ENCODE measurements at regions not wholly inside any gene's neighbourhood (a gene's known extent, or its start where the extent isn't known, plus 50 kb on each side); places are given as distances from the start of the nearest gene placed in this dataset.

- DNase-seq: no peak
Measured at GRCh38 chr18:3360211-3360610, 89.8 kb upstream of the TGIF1 start.

- peak; percentile 75 for DNase-seq
Measured at GRCh38 chr18:3367491-3368091, 82.4 kb upstream of the TGIF1 start.

- DNase-seq: peak; percentile 80
Measured at GRCh38 chr18:3368193-3368592, 81.8 kb upstream of the TGIF1 start.

- DNase-seq: no peak
Measured at GRCh38 chr18:3379685-3380084, 70.3 kb upstream of the TGIF1 start.

- peak; percentile 45 for DNase-seq
Measured at GRCh38 chr18:3380384-3380961, 69.5 kb upstream of the TGIF1 start.

- peak; percentile 9 for DNase-seq
Measured at GRCh38 chr18:3383381-3383915, 66.5 kb upstream of the TGIF1 start.

- no peak for DNase-seq
Measured at GRCh38 chr18:3384664-3385563, 65.1 kb upstream of the TGIF1 start.

GRCh38 chr18:3388323-3388722, 61.6 kb upstream of the TGIF1 start:
- no peak for DNase-seq

- DNase-seq: no peak
Measured at GRCh38 chr18:3388980-3389379, 61.0 kb upstream of the TGIF1 start.

GRCh38 chr18:3389977-3390376, 60.0 kb upstream of the TGIF1 start:
- no peak for DNase-seq

GRCh38 chr18:3391704-3392466, 58.1 kb upstream of the TGIF1 start:
- DNase-seq: no peak

- no peak for DNase-seq
Measured at GRCh38 chr18:3392467-3392855, 57.5 kb upstream of the TGIF1 start.

- DNase-seq: no peak
Measured at GRCh38 chr18:3394648-3395047, 55.3 kb upstream of the TGIF1 start.

GRCh38 chr18:3395466-3395865, 54.5 kb upstream of the TGIF1 start:
- DNase-seq: no peak

- DNase-seq: no peak
Measured at GRCh38 chr18:3397031-3397750, 52.8 kb upstream of the TGIF1 start.

GRCh38 chr18:3397786-3398185, 52.2 kb upstream of the TGIF1 start:
- no peak for DNase-seq

Measured in fibroblast of skin of right quadriceps (primary cell).